NCI-H446 treated with DMSO at 0.1 percent for 48 hours (cell line): ENCODE measurements at regions not wholly inside any gene's neighbourhood (a gene's known extent, or its start where the extent isn't known, plus 50 kb on each side); places are given as distances from the start of the nearest gene placed in this dataset.
"Not testable (repeated sequence)": the region's sequence is repeated elsewhere in the genome, so short reads cannot be mapped to it uniquely, and the experiment has no call there.

Experiments
- DNase-seq: peaks from one replicate; lab custom pipeline; 2025; lab: John Stamatoyannopoulos, UW

DNA sequence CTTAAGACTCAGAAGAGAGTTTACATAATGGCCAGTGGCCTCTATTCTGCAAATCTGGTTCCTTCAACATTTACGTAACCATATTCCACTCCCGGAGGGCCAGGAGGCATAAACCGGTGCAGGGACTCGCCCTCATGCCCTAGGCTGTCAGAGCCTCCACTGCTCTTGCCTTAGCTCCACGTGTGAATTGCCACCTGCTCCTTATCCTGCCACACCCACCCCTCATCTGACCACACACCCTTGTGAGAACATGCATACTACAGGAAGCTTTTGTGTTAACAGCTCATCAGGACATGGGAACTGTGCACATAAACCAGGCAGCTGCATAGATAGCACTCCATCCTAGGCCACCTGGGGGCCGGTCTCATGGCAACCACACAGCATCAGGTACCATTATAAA, 146.7 kb upstream of the PFKP start:
- DNase-seq, result no peak

- DNase-seq, result no peak
These were observed 147.2 kb upstream of the PFKP start for GRCh38 chr10:2920168-2920567.

DNA sequence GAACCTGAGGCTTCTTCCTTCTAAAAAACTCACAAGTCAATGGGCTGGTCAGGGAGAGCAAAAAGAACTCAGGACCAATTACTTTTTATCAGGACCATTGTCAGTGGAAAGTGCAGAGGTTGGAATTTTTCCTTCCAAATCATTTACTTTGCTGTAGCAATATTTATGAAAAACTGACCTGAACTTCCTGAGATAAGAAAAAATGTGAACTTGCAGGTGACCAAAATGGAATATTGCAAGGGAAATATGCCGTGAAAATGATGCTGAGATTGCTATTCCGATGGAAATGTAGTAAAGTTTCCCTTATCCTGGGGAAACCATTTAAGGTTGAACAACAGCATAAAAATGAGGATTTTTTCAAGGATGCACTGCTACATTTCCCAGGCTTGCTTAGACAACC, 148.3 kb upstream of the PFKP start:
- DNase-seq, result no peak

DNA sequence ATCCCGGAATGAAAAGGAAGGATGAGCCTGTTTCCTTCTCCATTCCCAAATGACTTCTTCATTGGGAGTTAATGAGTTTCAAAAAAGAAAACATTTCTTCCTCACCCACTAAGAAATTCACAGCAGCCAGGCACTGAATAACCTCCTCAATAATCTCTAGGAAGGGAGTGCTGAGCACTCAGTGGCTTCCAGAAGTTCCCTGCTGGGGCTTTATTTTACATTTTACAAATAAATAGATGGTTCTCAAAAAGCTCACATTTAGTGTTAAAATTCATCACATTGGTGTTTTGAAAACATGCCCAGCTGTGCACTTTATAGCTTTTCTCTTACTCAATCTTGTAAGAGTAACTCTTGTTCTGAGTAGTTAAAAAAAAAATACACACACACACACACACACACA, 148.9 kb upstream of the PFKP start:
- DNase-seq, result no peak

- no peak for DNase-seq
These were observed 149.4 kb upstream of the PFKP start for GRCh38 chr10:2917926-2918325.

- DNase-seq, result no peak
These were observed 151.9 kb upstream of the PFKP start for GRCh38 chr10:2915412-2915811.

DNA sequence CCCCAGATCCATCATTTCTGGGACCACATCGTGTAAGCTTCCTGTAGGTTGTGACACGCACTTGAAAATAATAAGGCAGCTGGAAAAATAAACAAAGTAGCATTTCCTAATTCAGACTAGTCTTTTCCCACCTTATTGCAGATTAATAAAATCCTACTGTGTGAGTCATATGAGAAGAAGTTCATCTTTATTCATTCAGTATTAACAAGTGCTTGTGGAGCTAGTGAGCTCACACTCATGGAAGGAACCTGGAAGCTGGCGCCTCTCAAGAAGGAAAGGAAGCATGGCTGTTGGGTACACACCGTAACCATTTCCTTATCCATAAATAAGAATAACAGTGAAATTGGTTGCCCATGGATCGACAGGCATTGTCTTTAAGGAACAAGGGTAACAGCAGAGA, 152.6 kb upstream of the PFKP start:
- no peak for DNase-seq

- DNase-seq, result no peak
These were observed 153.9 kb upstream of the PFKP start for GRCh38 chr10:2913474-2913873.

- DNase-seq, result no peak
These were observed 156.7 kb upstream of the PFKP start for GRCh38 chr10:2910656-2911055.

DNA sequence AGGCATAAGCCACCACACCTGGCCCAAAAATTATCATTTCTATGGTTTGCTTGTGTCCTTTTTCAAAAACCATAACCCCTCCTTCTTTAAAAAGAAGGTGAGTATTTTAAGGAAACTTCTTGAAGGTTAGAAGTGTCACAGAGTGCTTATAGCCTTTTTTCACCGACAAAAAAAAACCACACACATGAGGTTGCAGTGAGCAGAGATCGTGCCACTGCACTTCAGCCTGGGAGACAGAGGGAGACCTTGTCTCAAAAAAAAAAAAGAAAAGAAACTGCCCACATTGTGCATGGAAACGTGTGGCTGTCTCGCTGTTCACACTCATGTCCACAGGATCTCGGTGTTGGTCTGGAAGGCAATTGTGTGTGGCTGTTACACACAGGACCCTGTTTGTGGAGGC, 157.4 kb upstream of the PFKP start:
- DNase-seq, result no peak

DNA sequence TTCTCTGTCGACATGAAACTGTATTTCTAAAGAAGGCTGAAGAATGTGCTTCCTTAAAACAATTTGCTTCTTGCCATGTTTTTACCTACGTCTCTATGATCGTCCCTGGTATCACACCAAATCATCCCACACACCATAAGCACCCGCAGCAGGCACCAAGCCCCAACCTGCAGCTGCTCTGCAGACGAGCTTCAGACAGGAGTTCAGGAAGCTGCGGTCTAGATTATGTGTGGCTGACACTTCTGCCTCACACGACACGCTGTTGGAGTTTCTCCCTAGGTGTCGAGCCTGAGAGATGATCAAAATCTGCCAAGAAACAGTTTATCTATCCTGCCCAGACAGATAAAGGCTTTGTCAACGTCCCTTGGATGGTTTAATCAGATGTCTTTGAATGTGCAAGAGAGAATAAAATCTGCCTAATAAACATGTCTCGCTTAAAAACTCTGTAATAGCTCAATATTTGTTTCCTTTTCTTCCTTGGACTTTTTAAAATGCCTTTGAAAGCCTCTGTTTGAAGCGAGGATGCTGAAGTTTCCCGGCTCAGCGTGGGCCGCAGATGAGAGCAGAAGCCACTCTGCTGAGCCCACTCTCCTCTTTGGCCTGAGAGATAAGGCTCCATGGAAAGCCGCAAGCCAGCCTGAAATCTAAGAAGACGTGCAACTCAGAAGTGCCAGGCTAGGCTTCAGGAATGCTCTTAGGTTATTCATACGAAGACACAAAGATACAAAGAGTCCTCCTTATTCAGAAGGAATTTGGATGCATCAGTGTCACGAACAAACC, 158.3 kb upstream of the PFKP start:
- DNase-seq, result no peak

GRCh38 chr10:2906974-2907373, 160.4 kb upstream of the PFKP start:
- DNase-seq, result no peak

DNA sequence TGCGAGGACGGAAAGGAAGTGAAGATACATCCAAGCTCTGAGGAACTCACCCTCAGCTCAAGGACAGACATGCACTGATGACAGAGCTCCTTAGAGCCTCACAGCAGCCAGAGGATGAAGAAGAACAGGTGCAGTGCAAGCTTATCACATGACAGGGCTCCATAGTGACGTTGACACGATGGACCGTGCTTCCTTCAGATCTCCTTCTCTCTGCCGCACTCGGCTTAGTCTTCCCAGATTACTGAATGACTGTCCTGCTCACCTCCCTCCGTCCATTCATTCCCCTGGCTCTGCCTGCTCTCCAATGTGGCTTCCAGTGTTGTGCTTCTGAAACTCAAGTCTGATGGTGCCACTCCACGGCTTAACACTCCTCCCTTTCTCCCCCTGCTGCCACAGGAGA, 161.5 kb upstream of the PFKP start:
- no peak for DNase-seq

DNA sequence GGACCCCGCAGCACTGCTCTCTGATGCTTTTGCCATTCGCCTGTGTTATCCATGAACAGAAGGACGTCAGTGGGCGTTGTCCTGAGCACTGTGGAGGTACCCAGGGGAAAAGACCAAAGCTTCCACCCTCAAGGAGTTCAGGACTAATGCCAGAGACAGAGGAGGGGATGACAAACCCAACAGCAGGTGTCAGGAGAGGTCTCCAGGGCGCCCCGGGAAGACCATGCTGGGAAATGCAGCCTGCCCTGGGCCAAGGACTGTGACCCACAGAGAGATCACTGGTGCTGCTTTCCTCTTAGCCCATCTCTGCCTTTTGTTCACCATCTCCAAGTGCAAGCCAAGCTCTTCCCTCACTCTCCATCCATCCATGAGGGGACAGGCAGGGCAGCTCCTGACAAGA, 166.8 kb upstream of the PFKP start:
- no peak for DNase-seq

DNA sequence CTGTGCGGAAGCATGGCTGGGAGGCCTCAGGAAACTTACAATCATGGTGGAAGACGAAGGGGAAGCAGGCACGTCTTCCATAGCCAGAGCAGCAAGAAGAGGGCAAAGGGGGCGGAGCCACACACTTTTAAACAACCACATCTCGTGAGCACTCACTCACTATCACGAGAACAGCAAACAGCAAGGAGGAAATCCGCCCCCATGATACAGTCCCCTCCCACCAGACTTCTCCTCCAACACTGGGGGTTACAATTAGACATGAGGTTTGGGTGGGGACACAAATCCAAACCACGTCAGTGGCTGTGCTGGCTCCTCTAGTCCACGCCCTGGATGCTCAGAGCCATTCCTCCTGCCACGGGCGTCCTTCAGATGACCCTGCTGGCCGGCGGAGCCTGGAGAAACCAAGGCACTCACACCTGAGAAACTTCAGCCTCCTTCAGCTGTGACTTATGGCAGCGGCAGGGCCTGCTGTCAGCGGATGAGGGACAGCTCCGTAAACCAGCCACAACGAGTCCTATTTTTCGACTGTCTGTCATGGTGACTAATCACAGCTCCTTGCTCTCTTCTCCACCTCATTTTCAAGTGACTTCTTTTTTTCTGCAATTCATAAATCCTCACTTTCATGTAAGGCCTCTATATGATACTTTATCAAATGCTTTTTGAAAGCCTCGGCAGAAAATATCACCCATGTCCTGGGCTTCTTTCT, 167.9 kb upstream of the PFKP start:
- DNase-seq, result no peak

DNA sequence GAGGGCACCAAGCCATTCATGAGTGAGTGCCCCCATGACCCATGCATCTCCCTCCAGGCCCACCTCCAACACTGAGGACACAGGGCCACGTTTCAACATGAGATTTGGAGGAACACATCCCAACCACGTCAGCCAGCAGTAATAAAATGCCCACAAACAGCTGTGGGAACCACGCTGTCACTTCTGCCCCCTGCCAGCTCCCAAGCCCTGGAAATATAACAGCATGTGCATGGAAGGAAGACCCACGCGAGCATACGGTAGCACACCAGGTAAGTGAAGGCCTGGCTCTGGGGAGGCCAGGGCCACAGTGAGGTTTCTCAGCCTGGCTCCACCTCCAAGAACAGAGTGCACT, 168.9 kb upstream of the PFKP start:
- DNase-seq, result no peak

DNA sequence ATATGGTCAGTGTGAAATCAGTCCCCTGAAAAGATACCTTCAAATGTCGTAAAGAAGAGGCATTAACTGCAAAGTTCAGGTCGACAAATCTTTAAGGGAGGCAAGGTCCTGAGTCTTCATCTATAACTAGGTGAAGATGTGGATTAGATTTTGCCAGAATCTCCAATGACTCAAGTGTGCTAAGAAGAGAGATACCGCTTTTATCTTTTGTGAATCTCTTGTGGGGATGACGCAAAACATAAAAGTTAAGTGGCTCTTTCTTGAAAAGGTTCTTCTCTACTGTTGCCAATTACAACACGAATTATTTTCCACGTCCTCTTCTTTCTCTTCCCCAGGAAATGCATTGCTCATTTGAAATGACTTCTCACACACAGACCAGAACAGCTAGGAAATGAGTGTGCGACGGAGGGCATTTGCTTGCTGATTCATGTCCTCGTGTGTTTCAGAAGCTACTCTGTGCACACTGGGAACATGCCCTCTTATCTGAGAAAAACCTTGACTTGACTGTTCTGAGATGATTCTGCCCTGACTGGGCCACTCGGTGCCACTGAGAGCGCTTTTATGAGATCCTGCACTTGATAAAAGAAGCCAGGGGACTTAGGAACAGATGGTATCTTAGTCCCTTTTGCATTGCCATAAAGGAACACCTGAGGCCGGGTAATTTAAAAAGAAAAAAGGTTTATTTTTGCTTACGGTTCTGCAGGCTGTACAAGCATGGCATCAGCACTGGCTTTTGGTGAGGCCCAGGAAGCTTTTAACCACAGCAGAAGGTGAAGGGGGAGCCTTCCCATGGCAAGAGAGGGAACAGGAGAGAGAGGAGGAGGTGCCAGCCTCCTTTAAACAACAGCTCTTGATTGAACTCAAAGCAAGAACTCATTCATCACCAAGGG, 169.5 kb upstream of the PFKP start:
- no peak for DNase-seq

GRCh38 chr10:2896334-2896733, 171.0 kb upstream of the PFKP start:
- not testable (repeated sequence) for DNase-seq

DNA sequence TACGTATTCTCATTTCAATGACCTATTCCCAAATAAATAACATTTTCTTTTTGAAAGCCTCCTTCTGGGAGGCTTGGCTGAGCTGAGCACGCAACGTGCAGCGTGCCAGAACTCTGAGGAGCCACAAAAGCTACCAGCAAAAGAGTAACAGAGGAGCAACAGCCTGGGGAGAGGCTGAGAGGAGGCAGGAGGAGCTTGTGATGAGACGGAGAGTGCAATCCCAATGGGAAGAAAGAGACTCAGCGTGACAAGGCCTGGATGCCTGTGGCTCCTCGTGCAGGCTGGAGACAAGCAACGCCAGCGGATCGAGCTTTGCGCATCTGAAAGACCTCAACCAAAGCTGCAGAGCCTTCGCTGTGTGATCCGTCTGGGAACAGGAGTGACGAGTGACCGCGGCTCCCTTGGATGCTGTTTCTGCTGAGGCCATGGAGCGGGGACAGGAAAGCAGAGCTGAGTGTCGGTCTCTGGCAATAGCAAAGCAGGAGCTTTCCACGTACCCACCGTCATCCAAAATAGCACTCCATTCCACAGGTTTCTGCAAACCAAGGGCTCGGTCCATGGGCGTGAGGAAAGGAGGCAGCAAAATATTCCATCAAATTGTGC, 171.7 kb upstream of the PFKP start:
- no peak for DNase-seq

DNA sequence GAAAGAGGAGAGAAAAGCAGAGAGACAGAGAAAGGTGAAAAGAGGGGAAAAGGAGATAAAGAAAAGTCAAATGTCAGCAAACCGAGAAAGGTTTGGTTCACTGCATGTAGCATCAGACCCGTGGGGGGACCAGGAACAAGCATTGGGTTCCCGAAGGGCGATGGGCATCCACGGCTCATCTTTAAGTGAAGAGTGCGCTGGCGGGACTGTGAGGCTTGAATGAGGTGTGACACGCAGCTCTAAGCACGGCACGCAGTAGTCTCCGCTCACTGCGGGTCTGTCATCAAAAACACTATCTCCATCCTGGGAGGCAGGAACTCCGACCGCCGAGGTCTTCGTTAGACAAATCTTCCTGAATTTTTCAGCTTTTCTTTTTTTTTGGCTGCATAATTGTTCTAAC, 173.4 kb upstream of the PFKP start:
- DNase-seq, result no peak

DNA sequence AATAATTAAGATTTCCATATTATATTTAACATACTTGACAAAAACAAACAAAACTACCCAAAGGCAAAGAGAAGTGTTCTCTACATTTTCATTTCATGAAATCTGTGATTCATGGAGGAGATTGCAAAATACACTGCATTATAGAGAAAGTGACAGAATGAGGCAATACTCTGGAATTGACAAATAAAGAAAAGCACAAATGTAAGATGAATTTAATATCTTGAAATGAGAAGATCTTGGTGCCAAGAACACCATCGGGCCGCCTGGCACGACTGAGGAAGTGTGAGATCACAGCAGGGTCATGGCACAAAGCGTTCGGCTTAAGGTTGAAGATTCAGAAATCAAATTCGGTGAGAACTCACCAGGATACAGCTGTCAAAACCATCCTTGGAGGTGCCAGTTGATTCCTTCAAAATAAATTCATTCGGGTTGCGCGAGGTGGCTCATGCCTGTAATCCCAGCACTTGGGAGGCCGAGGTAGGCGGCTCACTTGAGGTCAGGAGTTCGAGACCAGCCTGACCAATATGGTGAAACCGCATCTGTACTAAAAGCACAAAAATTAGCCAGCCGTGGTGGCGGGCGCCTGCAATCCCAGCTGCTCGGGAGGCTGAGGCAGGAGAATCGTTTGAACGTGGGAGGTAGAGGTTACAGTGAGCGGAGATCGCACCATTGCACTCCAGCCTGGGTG, 174.0 kb upstream of the PFKP start:
- no peak for DNase-seq

- no peak for DNase-seq
These were observed 175.6 kb upstream of the PFKP start for GRCh38 chr10:2891770-2892124.
